ENCODE measurements at regions not wholly inside any gene's neighbourhood (a gene's known extent, or its start where the extent isn't known, plus 50 kb on each side); places are given as distances from the start of the nearest gene placed in this dataset.

DNA sequence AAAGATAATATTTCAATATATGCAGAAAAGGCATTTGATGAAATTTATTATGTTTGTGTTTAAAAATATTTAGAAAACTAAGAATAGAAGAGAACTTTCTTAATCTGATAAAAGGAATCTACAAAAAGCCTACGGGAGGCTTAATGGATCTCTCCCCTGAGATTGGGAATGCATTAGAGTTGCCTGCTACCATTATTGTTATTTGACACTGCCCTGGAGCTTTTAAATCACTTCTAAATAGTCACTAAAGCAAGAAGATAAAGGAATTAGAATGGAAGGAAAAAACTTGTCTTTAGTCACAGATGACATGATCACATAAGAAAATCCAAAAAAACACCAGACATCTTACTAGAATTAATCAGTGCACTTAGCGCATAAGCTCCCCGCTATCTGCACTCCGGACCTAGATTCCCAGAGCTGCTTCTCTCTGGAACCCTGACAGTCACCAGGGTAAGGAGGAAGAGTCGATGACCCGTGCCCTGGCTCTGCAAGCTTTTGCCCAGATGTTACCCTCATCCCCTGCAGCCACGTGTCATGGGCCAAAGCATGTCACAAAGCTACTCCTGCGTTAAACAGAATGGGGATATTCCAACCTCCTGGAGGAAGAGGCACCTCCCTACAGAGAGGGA is 97.1 kb downstream of the MINAR1 start:
- no peaks in the 10 kb centered on the region for H3K27me3 ChIP-seq

GRCh38 chr15:79535536-79535935 is 103.4 kb downstream of the MINAR1 start:
- Histone ChIP-seq H3K27ac (no peak overlapping the region), H3K36me3 (no peaks in the 10 kb centered on the region), H3K4me1 (no peaks in the 10 kb centered on the region), H3K9me3 (no peaks in the 10 kb centered on the region), H3K4me3 (no peak overlapping the region), H3K27me3 (no peaks in the 10 kb centered on the region)
- DNase-seq (ENCODE audit: extremely low spot score in 2 of 2), result no peak
- no peak for TF ChIP-seq POLR2A (IDR thresholded peaks at IDR 0.05)
- intact Hi-C loops (cut with DNase I), result no loop called here

More for the DNA sequence above, 97.1 kb downstream of the MINAR1 start:
- peak in 1 of 2 donors; percentile 25 for DNase-seq (ENCODE audit: extremely low spot score in 2 of 2)
- Histone ChIP-seq H3K9me3 (no peaks in the 10 kb centered on the region), H3K4me1 (no peaks in the 10 kb centered on the region), H3K36me3 (no peaks in the 10 kb centered on the region), H3K27ac (no peak overlapping the region), H3K4me3 (no peak overlapping the region)
- intact Hi-C loops (cut with DNase I), result no loop called here
- TF ChIP-seq, protein P1, sequence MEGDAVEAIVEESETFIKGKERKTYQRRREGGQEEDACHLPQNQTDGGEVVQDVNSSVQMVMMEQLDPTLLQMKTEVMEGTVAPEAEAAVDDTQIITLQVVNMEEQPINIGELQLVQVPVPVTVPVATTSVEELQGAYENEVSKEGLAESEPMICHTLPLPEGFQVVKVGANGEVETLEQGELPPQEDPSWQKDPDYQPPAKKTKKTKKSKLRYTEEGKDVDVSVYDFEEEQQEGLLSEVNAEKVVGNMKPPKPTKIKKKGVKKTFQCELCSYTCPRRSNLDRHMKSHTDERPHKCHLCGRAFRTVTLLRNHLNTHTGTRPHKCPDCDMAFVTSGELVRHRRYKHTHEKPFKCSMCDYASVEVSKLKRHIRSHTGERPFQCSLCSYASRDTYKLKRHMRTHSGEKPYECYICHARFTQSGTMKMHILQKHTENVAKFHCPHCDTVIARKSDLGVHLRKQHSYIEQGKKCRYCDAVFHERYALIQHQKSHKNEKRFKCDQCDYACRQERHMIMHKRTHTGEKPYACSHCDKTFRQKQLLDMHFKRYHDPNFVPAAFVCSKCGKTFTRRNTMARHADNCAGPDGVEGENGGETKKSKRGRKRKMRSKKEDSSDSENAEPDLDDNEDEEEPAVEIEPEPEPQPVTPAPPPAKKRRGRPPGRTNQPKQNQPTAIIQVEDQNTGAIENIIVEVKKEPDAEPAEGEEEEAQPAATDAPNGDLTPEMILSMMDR (IDR thresholded peaks at IDR 0.05), result no peak

DNA sequence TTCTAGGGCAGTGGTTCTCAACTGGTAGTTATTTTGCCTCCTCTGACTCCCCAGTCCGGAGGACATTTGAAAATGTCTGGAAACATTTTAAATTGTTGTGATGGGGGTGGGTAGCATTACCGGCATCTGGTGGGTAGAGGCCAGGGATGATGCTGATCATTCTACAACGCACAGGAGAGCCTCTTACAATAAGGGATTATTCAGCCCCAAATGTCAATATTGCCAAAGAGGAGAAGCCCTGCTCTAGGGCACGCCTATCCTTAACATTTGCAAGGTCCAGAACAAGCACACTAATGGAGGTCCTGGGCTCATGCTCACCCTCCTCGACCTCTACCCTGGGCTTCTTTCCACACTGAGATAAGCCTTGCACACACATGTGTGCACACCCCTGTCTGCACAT is 106.4 kb downstream of the MINAR1 start:
- H3K9me3 ChIP-seq, result no peaks in the 10 kb centered on the region
- intact Hi-C loops (cut with DNase I), result no loop called here
- TF ChIP-seq POLR2A (IDR thresholded peaks at IDR 0.05) (no peak), POLR2AphosphoS5 (IDR thresholded peaks at IDR 0.05; ENCODE audit: insufficient read depth in 1 of 2, low read depth in 1 of 2) (no peak)
- TF ChIP-seq, protein P1 (IDR thresholded peaks at IDR 0.05), result no peak
- H3K36me3 ChIP-seq, result no peaks in the 10 kb centered on the region
- H3K27ac ChIP-seq, result no peak overlapping the region
- no peak overlapping the region for H3K4me3 ChIP-seq
- no peaks in the 10 kb centered on the region for H3K4me1 ChIP-seq
- H3K27me3 ChIP-seq, result no peaks in the 10 kb centered on the region
- no peak for DNase-seq (ENCODE audit: extremely low spot score in 2 of 2)

- H3K36me3 ChIP-seq, result no peaks in the 10 kb centered on the region
- DNase-seq (ENCODE audit: extremely low spot score in 2 of 2), result no peak
- H3K4me3 ChIP-seq, result no peak overlapping the region
- H3K27ac ChIP-seq, result no peak overlapping the region
- intact Hi-C loops (cut with DNase I), result no loop called here
- no peaks in the 10 kb centered on the region for H3K9me3 ChIP-seq
- TF ChIP-seq, protein P1 (IDR thresholded peaks at IDR 0.05), result no peak
- TF ChIP-seq POLR2AphosphoS5 (IDR thresholded peaks at IDR 0.05; ENCODE audit: insufficient read depth in 1 of 2, low read depth in 1 of 2) (no peak), POLR2A (IDR thresholded peaks at IDR 0.05) (no peak)
- no peaks in the 10 kb centered on the region for H3K27me3 ChIP-seq
- H3K4me1 ChIP-seq, result no peaks in the 10 kb centered on the region
Measured at GRCh38 chr15:79539401-79539800, 107.3 kb downstream of the MINAR1 start.

GRCh38 chr15:79540551-79540950 is 108.4 kb downstream of the MINAR1 start:
- intact Hi-C loops (cut with DNase I), result no loop called here
- Histone ChIP-seq H3K4me1 (no peaks in the 10 kb centered on the region), H3K27me3 (no peaks in the 10 kb centered on the region), H3K36me3 (no peaks in the 10 kb centered on the region), H3K9me3 (no peaks in the 10 kb centered on the region), H3K4me3 (no peak overlapping the region), H3K27ac (no peak overlapping the region)
- no peak for DNase-seq (ENCODE audit: extremely low spot score in 2 of 2)
- TF ChIP-seq POLR2AphosphoS5 (IDR thresholded peaks at IDR 0.05; ENCODE audit: insufficient read depth in 1 of 2, low read depth in 1 of 2), result no peak
- TF ChIP-seq POLR2A (IDR thresholded peaks at IDR 0.05), result no peak
- TF ChIP-seq, protein P1 (IDR thresholded peaks at IDR 0.05), result no peak
